ENCODE measurements at regions not wholly inside any gene's neighbourhood (a gene's known extent, or its start where the extent isn't known, plus 50 kb on each side); places are given as distances from the start of the nearest gene placed in this dataset.
A peak's percentile ranks its signal among the peaks of the same experiment; 100 is the strongest.
"Not testable (repeated sequence)": the region's sequence is repeated elsewhere in the genome, so short reads cannot be mapped to it uniquely, and the experiment has no call there.

- ATAC-seq, H3K27ac Mint-ChIP-seq, CTCF ChIA-PET: not testable (repeated sequence)
Measured at GRCh38 chr9:62655705-62656104, 1465.9 kb downstream of the SPATA31A7 start.

DNA sequence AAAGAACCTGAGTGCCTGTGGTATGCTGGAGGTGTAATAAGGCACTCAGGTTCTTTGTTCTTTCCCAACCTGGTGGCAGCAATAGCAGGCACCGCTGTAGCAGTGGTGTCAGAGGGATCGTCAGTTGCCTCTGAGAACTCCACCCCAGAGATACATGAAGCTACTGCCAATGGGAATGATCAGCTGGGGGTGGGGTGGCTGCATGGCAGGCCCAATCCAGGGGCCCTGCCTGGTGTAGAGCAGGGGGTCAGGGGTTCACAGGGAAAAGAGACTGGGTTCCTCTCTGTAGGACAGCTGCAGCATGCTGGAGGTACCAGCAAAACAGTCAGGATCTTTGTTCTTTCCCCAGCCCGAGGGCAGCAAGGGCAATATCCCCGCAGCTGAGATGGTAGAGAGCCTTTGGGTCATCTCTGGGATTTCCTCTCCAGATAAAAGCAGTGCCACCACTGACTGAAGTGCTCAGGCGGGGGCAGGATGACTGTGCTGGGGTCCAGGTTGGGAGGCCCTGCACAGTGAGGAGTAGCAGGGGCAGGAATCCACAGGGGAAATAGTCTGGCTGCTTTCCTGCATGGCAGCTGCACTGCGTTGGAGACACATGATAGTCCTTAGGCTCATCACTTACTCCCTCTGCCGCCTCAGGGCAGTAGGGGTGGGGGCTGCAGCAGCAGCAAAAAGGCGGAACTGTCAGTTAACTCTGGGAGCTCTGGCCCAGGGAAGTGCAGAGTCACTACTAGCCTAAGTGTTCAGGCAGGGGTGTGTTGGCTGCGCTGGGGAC, 1473.1 kb downstream of the SPATA31A7 start:
- H3K4me1 Mint-ChIP-seq; H3K9me3 Mint-ChIP-seq (ENCODE audit: low read depth); H3K27ac Mint-ChIP-seq; H3K27me3 Mint-ChIP-seq; ATAC-seq; DNase-seq; H3K4me3 Mint-ChIP-seq; H3K36me3 Mint-ChIP-seq; CTCF ChIA-PET: not testable (repeated sequence)

More at GRCh38 chr9:62655705-62656104, 1465.9 kb downstream of the SPATA31A7 start:
- H3K36me3 Mint-ChIP-seq; H3K9me3 Mint-ChIP-seq (ENCODE audit: low read depth); H3K4me3 Mint-ChIP-seq; H3K27me3 Mint-ChIP-seq; H3K4me1 Mint-ChIP-seq; DNase-seq: not testable (repeated sequence)

- H3K4me1 Mint-ChIP-seq; H3K27ac Mint-ChIP-seq; DNase-seq; CTCF ChIA-PET; H3K9me3 Mint-ChIP-seq (ENCODE audit: low read depth); H3K36me3 Mint-ChIP-seq; H3K27me3 Mint-ChIP-seq; ATAC-seq; H3K4me3 Mint-ChIP-seq: not testable (repeated sequence)
Measured at GRCh38 chr9:62663512-62663911, 1473.7 kb downstream of the SPATA31A7 start.

DNA sequence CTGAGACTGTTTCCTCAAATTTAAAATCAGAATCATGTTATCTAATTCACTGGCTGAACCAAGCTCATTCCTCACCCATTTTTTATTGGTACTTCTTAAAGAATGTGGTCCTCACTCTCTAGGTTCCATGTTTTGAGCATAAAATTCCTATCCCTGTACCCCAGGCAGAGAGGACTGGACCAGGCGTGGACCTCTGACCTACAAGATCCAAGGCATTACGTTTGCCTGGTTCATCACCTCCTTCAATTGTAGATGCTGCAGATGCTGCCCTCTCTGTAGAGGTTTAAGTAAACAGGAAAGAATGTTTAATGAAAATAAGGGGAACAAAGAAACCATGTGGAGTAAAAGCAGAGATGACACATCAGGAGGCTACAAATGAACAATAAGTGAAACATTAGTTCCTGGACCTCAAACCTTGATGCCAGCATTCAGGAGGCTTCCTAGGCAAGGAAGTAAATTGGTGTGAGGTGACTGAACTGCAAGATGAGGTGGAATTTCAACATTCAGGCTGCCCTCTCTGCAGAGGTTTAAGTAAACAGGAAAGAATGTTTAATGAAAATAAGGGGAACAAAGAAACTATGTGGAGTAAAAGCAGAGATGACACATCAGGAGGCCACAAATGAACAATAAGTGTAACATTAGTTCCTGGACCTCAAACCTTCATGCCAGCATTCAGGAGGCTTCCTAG, 1477.4 kb downstream of the SPATA31A7 start:
- ATAC-seq; H3K36me3 Mint-ChIP-seq; H3K27ac Mint-ChIP-seq; H3K4me3 Mint-ChIP-seq; DNase-seq; H3K4me1 Mint-ChIP-seq; CTCF ChIA-PET; H3K9me3 Mint-ChIP-seq (ENCODE audit: low read depth); H3K27me3 Mint-ChIP-seq: not testable (repeated sequence)

GRCh38 chr9:62677016-62677415, 1487.2 kb downstream of the SPATA31A7 start:
- not testable (repeated sequence) for H3K9me3 Mint-ChIP-seq (ENCODE audit: low read depth)

DNA sequence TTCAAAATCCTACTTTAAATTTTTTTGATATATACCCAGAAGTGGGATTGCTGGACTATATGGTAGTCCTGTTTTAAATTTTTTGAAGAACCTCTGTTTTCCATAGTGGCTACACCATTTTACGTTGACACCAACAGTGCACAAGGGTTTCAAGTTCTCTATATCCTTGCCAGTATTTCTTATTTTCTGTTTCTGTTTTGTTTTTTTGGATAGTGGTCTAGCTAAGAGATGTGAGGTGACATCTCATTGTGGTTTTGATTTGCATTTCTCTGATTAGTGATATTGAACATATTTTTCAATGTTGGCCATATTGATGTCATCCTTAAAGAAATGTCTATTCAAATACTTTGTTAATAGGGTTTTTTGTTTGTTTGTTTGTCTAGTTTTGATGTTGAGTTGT, 1488.5 kb downstream of the SPATA31A7 start:
- H3K4me3 Mint-ChIP-seq; H3K27ac Mint-ChIP-seq; H3K4me1 Mint-ChIP-seq; H3K9me3 Mint-ChIP-seq (ENCODE audit: low read depth); ATAC-seq; H3K36me3 Mint-ChIP-seq; CTCF ChIA-PET; DNase-seq; H3K27me3 Mint-ChIP-seq: not testable (repeated sequence)

More at GRCh38 chr9:62677016-62677415, 1487.2 kb downstream of the SPATA31A7 start:
- DNase-seq, H3K4me1 Mint-ChIP-seq, H3K4me3 Mint-ChIP-seq, CTCF ChIA-PET, H3K27me3 Mint-ChIP-seq, ATAC-seq, H3K36me3 Mint-ChIP-seq, H3K27ac Mint-ChIP-seq: not testable (repeated sequence)

- H3K4me3 Mint-ChIP-seq; DNase-seq; ATAC-seq; CTCF ChIA-PET; H3K36me3 Mint-ChIP-seq; H3K27ac Mint-ChIP-seq; H3K4me1 Mint-ChIP-seq; H3K9me3 Mint-ChIP-seq (ENCODE audit: low read depth); H3K27me3 Mint-ChIP-seq: not testable (repeated sequence)
Measured at GRCh38 chr9:62679020-62679419, 1489.2 kb downstream of the SPATA31A7 start.

DNA sequence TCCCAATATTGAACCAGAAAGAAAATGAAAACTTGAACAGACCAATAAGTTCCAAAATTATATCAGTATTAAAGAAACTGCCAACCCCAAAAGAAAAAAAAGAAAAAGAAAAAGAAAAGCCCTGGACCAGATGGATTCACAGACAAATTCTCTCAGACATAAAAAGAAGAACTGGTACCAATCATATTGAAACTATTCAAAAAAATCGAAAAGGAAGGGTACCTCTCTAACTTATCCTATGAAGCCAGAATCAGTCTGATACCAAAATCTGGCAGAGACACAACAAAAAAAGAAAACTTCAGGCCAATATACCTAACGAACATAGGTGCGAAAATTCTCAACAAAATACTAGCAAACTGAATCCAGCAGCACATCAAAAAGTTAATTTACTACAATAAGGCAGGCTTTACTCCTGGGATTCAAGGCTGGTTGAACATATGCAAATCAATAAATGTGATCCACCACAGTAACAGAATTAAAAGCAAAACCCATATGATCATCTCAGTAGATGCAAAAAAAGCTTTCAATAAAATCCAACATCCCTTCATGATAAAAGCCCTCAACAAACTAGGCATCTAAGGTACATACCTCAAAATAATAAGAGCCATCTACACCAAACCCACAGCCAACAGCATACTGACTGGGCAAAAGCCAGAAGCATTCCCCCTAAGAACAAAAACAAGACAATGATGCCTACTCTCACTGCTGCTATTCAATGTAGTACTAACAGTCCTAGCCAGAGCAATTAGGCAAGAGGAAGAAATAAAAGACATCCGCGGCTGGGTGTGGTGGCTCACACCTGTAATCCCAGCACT, 1495.2 kb downstream of the SPATA31A7 start:
- H3K36me3 Mint-ChIP-seq; H3K27ac Mint-ChIP-seq; H3K9me3 Mint-ChIP-seq (ENCODE audit: low read depth); DNase-seq; H3K27me3 Mint-ChIP-seq; H3K4me1 Mint-ChIP-seq; H3K4me3 Mint-ChIP-seq; CTCF ChIA-PET; ATAC-seq: not testable (repeated sequence)

- CTCF ChIA-PET; H3K4me3 Mint-ChIP-seq; ATAC-seq; H3K4me1 Mint-ChIP-seq; H3K9me3 Mint-ChIP-seq (ENCODE audit: low read depth); DNase-seq; H3K27ac Mint-ChIP-seq; H3K36me3 Mint-ChIP-seq; H3K27me3 Mint-ChIP-seq: not testable (repeated sequence)
Measured at GRCh38 chr9:62686313-62686712, 1496.5 kb downstream of the SPATA31A7 start.

- not testable (repeated sequence) for ATAC-seq
Measured at GRCh38 chr9:62693019-62693418, 1503.2 kb downstream of the SPATA31A7 start.

GRCh38 chr9:62711317-62711716, 1521.5 kb downstream of the SPATA31A7 start:
- H3K27ac Mint-ChIP-seq; DNase-seq; H3K4me1 Mint-ChIP-seq; H3K27me3 Mint-ChIP-seq; H3K36me3 Mint-ChIP-seq; H3K4me3 Mint-ChIP-seq; ATAC-seq; H3K9me3 Mint-ChIP-seq (ENCODE audit: low read depth); CTCF ChIA-PET: not testable (repeated sequence)

More at GRCh38 chr9:62693019-62693418, 1503.2 kb downstream of the SPATA31A7 start:
- H3K4me3 Mint-ChIP-seq; H3K4me1 Mint-ChIP-seq; H3K36me3 Mint-ChIP-seq; CTCF ChIA-PET; H3K27ac Mint-ChIP-seq; H3K27me3 Mint-ChIP-seq; H3K9me3 Mint-ChIP-seq (ENCODE audit: low read depth); DNase-seq: not testable (repeated sequence)

- H3K9me3 Mint-ChIP-seq (ENCODE audit: low read depth), result not testable (repeated sequence)
Measured at GRCh38 chr9:62725580-62725979, 1535.7 kb downstream of the SPATA31A7 start.

DNA sequence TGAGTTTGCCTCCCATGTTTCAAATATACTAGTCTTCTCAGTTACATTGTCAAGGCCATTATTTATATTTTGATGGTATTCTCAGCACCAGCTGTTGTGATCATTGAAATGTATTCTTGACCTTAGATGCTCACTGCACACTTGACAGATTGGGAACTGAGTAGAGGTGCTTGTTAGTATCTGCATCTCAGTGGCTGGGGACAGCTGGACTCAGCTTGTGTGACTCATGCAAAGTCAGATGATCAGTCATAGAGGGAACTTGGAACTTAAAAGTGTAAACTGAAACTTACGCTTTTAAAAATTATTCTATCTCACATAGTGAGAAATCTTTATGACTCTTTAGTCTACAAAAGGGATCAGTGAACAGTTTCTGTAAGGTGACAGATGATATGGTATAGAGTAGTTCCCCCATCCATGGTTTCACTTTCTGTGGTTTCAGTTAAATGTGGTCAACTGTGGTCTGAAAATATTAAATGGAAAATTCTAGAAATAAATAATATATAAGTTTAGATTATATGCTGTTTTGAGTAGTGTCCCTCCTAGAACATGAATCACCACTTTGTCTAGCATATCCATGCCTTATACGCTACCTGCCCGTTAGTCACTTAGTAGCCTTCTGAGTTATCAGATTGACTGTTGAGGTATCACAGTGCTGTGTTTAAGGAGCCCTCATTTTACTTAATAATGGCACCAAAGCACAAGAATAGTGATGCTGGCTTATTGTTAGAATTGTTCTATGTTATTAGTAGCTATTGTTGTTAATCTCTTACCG, 1540.6 kb downstream of the SPATA31A7 start:
- not testable (repeated sequence) for H3K4me1 Mint-ChIP-seq

More at GRCh38 chr9:62725580-62725979, 1535.7 kb downstream of the SPATA31A7 start:
- CTCF ChIA-PET, H3K27ac Mint-ChIP-seq, H3K36me3 Mint-ChIP-seq, ATAC-seq, H3K27me3 Mint-ChIP-seq, DNase-seq, H3K4me1 Mint-ChIP-seq, H3K4me3 Mint-ChIP-seq: not testable (repeated sequence)

More for the DNA sequence above, 1540.6 kb downstream of the SPATA31A7 start:
- H3K36me3 Mint-ChIP-seq; H3K4me3 Mint-ChIP-seq; DNase-seq; H3K27me3 Mint-ChIP-seq; H3K9me3 Mint-ChIP-seq (ENCODE audit: low read depth); CTCF ChIA-PET; H3K27ac Mint-ChIP-seq: not testable (repeated sequence)
- ATAC-seq, result peak; percentile 39

Measured in activated CD8-positive, alpha-beta memory T cell treated with anti-CD3 and anti-CD28 coated beads, Interleukin-2, amount 10 ng/mL, durations not matched to agents 7 days and 5 days (primary cell).